ENCODE measurements at regions not wholly inside any gene's neighbourhood (a gene's known extent, or its start where the extent isn't known, plus 50 kb on each side); places are given as distances from the start of the nearest gene placed in this dataset.

GRCh38 chr4:80144676-80145470 lies 52.4 kb upstream of the PRDM8 start:
- H3K4me3 ChIP-seq (ENCODE audit: low read depth, low read length) = no peak overlapping the region
- H3K4me1 ChIP-seq (ENCODE audit: control insufficient read depth, insufficient read depth, low read length) = no peaks in the 10 kb centered on the region
- H3K27ac ChIP-seq (ENCODE audit: extremely low read depth, low read depth, low read length) = no peak overlapping the region
- CTCF ChIA-PET = no interaction called here
- no peaks in the 10 kb centered on the region for H3K9me3 ChIP-seq (ENCODE audit: control insufficient read depth, insufficient read depth, low read depth, low read length)
- H3K36me3 ChIP-seq (ENCODE audit: control insufficient read depth in 2 of 2, insufficient read depth in 1 of 2, low read length in 2 of 2) = no peaks in the 10 kb centered on the region
- TF ChIP-seq ZNF571 (tag by site-specific recombination; IDR thresholded peaks at IDR 0.05) (no peak), ZNF501 (tag by site-specific recombination; IDR thresholded peaks at IDR 0.05) (no peak), OVOL3 (tag by site-specific recombination; IDR thresholded peaks at IDR 0.05) (no peak), ZXDB (tag by site-specific recombination; IDR thresholded peaks at IDR 0.05) (no peak), ZBTB20 (tag by site-specific recombination; IDR thresholded peaks at IDR 0.05) (no peak), ZBTB6 (tag by site-specific recombination; IDR thresholded peaks at IDR 0.05) (no peak), KLF9 (tag by site-specific recombination; IDR thresholded peaks at IDR 0.05; ENCODE audit: low read depth) (no peak), ZNF624 (tag by site-specific recombination; IDR thresholded peaks at IDR 0.05) (no peak), CTCF (tag by site-specific recombination; IDR thresholded peaks at IDR 0.05) (no peak), SALL2 (tag by site-specific recombination; IDR thresholded peaks at IDR 0.05; ENCODE audit: borderline replicate concordance) (no peak), ZNF600 (tag by site-specific recombination; IDR thresholded peaks at IDR 0.05) (no peak)
- POLR2A ChIA-PET = no interaction called here

GRCh38 chr4:80143307-80143679 lies 54.0 kb upstream of the PRDM8 start:
- no peaks in the 10 kb centered on the region for H3K4me1 ChIP-seq (ENCODE audit: control insufficient read depth, insufficient read depth, low read length)
- CTCF ChIA-PET = interaction anchor here (0.7 kb wide), 1 partner anchor 11 kb away, joined by 3 read pairs; no protein-coding TSS in a partner anchor
- no peaks in the 10 kb centered on the region for H3K9me3 ChIP-seq (ENCODE audit: control insufficient read depth, insufficient read depth, low read depth, low read length)
- no peak overlapping the region for H3K27ac ChIP-seq (ENCODE audit: extremely low read depth, low read depth, low read length)
- H3K4me3 ChIP-seq (ENCODE audit: low read depth, low read length) = no peak overlapping the region
- no peaks in the 10 kb centered on the region for H3K36me3 ChIP-seq (ENCODE audit: control insufficient read depth in 2 of 2, insufficient read depth in 1 of 2, low read length in 2 of 2)
- POLR2A ChIA-PET = no interaction called here
- TF ChIP-seq BCL6B (tag by site-specific recombination; IDR thresholded peaks at IDR 0.05) (no peak), ZNF155 (tag by site-specific recombination; IDR thresholded peaks at IDR 0.05) (no peak), KLF17 (tag by site-specific recombination; IDR thresholded peaks at IDR 0.05) (no peak), ZNF510 (tag by site-specific recombination; IDR thresholded peaks at IDR 0.05; ENCODE audit: insufficient replicate concordance) (no peak), PRDM1 (tag by site-specific recombination; IDR thresholded peaks at IDR 0.05) (no peak), ZNF555 (tag by site-specific recombination; conservative IDR thresholded peaks at IDR 0.05) (no peak), ZNF449 (tag by site-specific recombination; IDR thresholded peaks at IDR 0.05) (no peak), FEZF1 (tag by site-specific recombination; IDR thresholded peaks at IDR 0.05) (no peak), ZNF132 (tag by site-specific recombination; IDR thresholded peaks at IDR 0.05; ENCODE audit: borderline replicate concordance) (no peak), ZNF121 (tag by site-specific recombination; IDR thresholded peaks at IDR 0.05) (no peak), ZNF248 (tag by site-specific recombination; IDR thresholded peaks at IDR 0.05) (no peak), ZNF133 (tag by site-specific recombination; IDR thresholded peaks at IDR 0.05) (no peak), SCRT1 (tag by site-specific recombination; IDR thresholded peaks at IDR 0.05; ENCODE audit: borderline replicate concordance) (no peak), PATZ1 (tag by site-specific recombination; IDR thresholded peaks at IDR 0.05) (no peak)

All from HEK293 (cell line).